Adrenal gland (tissue), 5 donors: ENCODE measurements at regions not wholly inside any gene's neighbourhood (a gene's known extent, or its start where the extent isn't known, plus 50 kb on each side); places are given as distances from the start of the nearest gene placed in this dataset.

Experiments
- POLR2A ChIP-seq, 2 donors: fragments of 450-650 bp; IDR thresholded peaks; one replicate each; pipeline ENCODE4 v1.6.1; 2017; ENCODE audit warnings: antibody characterized with exemption in 2 of 2, mild to moderate bottlenecking in 2 of 2, moderate library complexity in 1 of 2
- TF ChIP-seq, protein P1 (sequence below), 6 experiments: fragments of 450-650 bp in 4 of 6; fragments of 200-600 bp in 2 of 6; sonication (generic) in 1 of 6; IDR thresholded peaks; 1 replicate in 5 of 6; 2 replicates in 1 of 6; pipeline versions ENCODE4 v1.5.1 to v1.8.0; 2016 to 2021; ENCODE audit warnings: antibody characterized with exemption in 6 of 6, mild to moderate bottlenecking in 2 of 6, moderate library complexity in 1 of 6
- donor health status: DM: no; HTN: no; CAD: no.

DNA sequence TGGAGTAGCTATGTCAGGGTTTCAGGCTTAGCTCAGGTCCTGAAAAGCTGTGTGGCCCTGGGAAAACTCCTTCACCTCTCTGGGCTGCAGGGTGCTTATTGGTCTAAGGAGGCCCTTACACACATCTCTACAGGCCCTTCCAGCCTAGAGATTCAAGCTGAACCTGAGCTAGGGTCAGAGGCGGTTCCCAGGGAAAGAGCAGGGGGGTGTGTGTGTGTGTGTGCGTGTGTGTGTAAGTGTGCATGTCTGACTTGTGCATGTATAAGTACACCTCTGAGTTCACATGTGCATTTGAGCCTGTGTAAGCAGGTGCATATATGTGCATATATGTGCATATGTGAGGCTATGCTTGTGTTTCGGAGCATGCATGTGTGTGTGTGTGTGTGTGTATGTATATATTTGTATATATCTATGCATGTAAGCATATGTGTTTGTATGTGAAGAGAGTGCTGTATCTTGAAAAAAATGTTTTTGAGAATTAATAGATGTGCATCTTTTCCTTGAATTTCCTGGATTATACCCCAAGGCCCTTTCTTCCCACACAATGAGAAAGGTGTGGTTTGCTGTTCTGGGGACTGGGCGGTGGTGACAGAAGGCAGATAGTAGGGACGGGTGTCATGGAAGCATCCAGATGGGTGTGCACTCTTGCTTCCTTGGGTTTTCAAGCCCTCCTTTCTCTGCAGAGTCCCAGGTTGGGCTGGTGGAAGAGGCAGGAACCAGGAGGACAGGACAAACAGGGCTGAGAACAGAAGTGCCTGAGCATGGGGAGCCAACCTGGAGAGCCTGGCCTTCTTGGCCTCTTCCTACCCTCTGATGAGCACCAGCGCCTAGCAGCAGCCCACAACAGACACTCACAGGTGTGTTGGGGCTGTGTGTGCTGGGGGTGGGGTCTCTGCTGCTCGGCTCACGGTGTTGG lies 150.3 kb upstream of the TSHZ3 start:
- TF ChIP-seq, protein P1, sequence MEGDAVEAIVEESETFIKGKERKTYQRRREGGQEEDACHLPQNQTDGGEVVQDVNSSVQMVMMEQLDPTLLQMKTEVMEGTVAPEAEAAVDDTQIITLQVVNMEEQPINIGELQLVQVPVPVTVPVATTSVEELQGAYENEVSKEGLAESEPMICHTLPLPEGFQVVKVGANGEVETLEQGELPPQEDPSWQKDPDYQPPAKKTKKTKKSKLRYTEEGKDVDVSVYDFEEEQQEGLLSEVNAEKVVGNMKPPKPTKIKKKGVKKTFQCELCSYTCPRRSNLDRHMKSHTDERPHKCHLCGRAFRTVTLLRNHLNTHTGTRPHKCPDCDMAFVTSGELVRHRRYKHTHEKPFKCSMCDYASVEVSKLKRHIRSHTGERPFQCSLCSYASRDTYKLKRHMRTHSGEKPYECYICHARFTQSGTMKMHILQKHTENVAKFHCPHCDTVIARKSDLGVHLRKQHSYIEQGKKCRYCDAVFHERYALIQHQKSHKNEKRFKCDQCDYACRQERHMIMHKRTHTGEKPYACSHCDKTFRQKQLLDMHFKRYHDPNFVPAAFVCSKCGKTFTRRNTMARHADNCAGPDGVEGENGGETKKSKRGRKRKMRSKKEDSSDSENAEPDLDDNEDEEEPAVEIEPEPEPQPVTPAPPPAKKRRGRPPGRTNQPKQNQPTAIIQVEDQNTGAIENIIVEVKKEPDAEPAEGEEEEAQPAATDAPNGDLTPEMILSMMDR (IDR thresholded peaks at IDR 0.05), result no peak
- no peak for TF ChIP-seq POLR2A (IDR thresholded peaks at IDR 0.05)
